ENCODE measurements at regions not wholly inside any gene's neighbourhood (a gene's known extent, or its start where the extent isn't known, plus 50 kb on each side); places are given as distances from the start of the nearest gene placed in this dataset.

- TF ChIP-seq CTCF (IDR thresholded peaks at IDR 0.05) (no peak), POLR2A (IDR thresholded peaks at IDR 0.05) (no peak), POLR2AphosphoS5 (IDR thresholded peaks at IDR 0.05) (no peak), EP300 (IDR thresholded peaks at IDR 0.05) (no peak)
Measured at GRCh38 chr4:127210893-127211649, 421.7 kb upstream of the INTU start.
